ENCODE measurements at regions not wholly inside any gene's neighbourhood (a gene's known extent, or its start where the extent isn't known, plus 50 kb on each side); places are given as distances from the start of the nearest gene placed in this dataset.

GRCh38 chr20:17026346-17026745 lies 200.5 kb upstream of the PCSK2 start:
- DNase-seq, result no peak
- H3K36me3 ChIP-seq, result no peaks in the 10 kb centered on the region
- no peak overlapping the region for H3K4me3 ChIP-seq (ENCODE audit: low read depth, low read length)
- TF ChIP-seq CTCF (IDR thresholded peaks at IDR 0.05; ENCODE audit: low read depth, low read length), result no peak
- H3K27me3 ChIP-seq (ENCODE audit: insufficient read depth, low read depth, severe bottlenecking), result no peaks in the 10 kb centered on the region
- no peak overlapping the region; the same call in 1 of the 2 replicates for H3K27ac ChIP-seq
- peaks cover 10% of the 10 kb centered on the region for H3K9me3 ChIP-seq (ENCODE audit: severe bottlenecking)

- Histone ChIP-seq H3K27me3 (ENCODE audit: insufficient read depth, low read depth, severe bottlenecking) (no peaks in the 10 kb centered on the region), H3K27ac (no peak overlapping the region), H3K9me3 (ENCODE audit: severe bottlenecking) (peaks cover 10% of the 10 kb centered on the region), H3K4me3 (ENCODE audit: low read depth, low read length) (no peak overlapping the region), H3K36me3 (no peaks in the 10 kb centered on the region)
- no peak for TF ChIP-seq CTCF (IDR thresholded peaks at IDR 0.05; ENCODE audit: low read depth, low read length)
- DNase-seq, result no peak
Measured at GRCh38 chr20:17029698-17030097, 197.1 kb upstream of the PCSK2 start.

GRCh38 chr20:17036541-17036940 lies 190.3 kb upstream of the PCSK2 start:
- no peak for DNase-seq
- H3K4me3 ChIP-seq (ENCODE audit: low read depth, low read length), result no peak overlapping the region
- H3K27me3 ChIP-seq (ENCODE audit: insufficient read depth, low read depth, severe bottlenecking), result no peaks in the 10 kb centered on the region
- H3K27ac ChIP-seq, result no peak overlapping the region
- H3K36me3 ChIP-seq, result no peaks in the 10 kb centered on the region
- no peak for TF ChIP-seq CTCF (IDR thresholded peaks at IDR 0.05; ENCODE audit: low read depth, low read length)
- H3K9me3 ChIP-seq (ENCODE audit: severe bottlenecking), result no peaks in the 10 kb centered on the region

- no peak for TF ChIP-seq CTCF (IDR thresholded peaks at IDR 0.05; ENCODE audit: low read depth, low read length)
- Histone ChIP-seq H3K27me3 (ENCODE audit: insufficient read depth, low read depth, severe bottlenecking) (no peaks in the 10 kb centered on the region), H3K36me3 (no peaks in the 10 kb centered on the region), H3K9me3 (ENCODE audit: severe bottlenecking) (no peaks in the 10 kb centered on the region), H3K4me3 (ENCODE audit: low read depth, low read length) (no peak overlapping the region), H3K27ac (no peak overlapping the region)
- no peak for DNase-seq
Measured at GRCh38 chr20:17042122-17042521, 184.7 kb upstream of the PCSK2 start.

GRCh38 chr20:17043323-17043722 lies 183.5 kb upstream of the PCSK2 start:
- no peak for DNase-seq
- Histone ChIP-seq H3K4me3 (ENCODE audit: low read depth, low read length) (no peak overlapping the region), H3K27ac (no peak overlapping the region), H3K9me3 (ENCODE audit: severe bottlenecking) (no peaks in the 10 kb centered on the region), H3K36me3 (no peaks in the 10 kb centered on the region), H3K27me3 (ENCODE audit: insufficient read depth, low read depth, severe bottlenecking) (no peaks in the 10 kb centered on the region)
- TF ChIP-seq CTCF (IDR thresholded peaks at IDR 0.05; ENCODE audit: low read depth, low read length), result no peak

- Histone ChIP-seq H3K27me3 (ENCODE audit: insufficient read depth, low read depth, severe bottlenecking) (no peaks in the 10 kb centered on the region), H3K36me3 (no peaks in the 10 kb centered on the region), H3K4me3 (ENCODE audit: low read depth, low read length) (no peak overlapping the region), H3K9me3 (ENCODE audit: severe bottlenecking) (no peaks in the 10 kb centered on the region), H3K27ac (no peak overlapping the region)
- DNase-seq, result no peak
- no peak for TF ChIP-seq CTCF (IDR thresholded peaks at IDR 0.05; ENCODE audit: low read depth, low read length)
Measured at GRCh38 chr20:17044891-17045290, 181.9 kb upstream of the PCSK2 start.
